SK-N-SH (cell line): ENCODE measurements at regions not wholly inside any gene's neighbourhood (a gene's known extent, or its start where the extent isn't known, plus 50 kb on each side); places are given as distances from the start of the nearest gene placed in this dataset.

Experiments used
- CTCF ChIA-PET: fragments of 300-600, 350-600 bp; formaldehyde crosslinking; extraction: SDS; loops from one replicate; lab custom pipeline; 2021; lab: Yijun Ruan, JAX
- POLR2A ChIA-PET: fragments of 350-600 bp; sonication (Branson Sonifier 250); formaldehyde crosslinking; extraction: SDS; loops from one replicate; lab custom pipeline; 2020; ENCODE audit warnings: antibody characterized with exemption, inconsistent platforms; lab: Yijun Ruan, JAX
- DNase-seq: peaks from one replicate; pipeline ENCODE4 v3.0.0; 2012
- H2AFZ ChIP-seq: fragments of 200-600 bp; sonication (generic); 2 replicates; pipeline ENCODE4 v1.8.1; 2016; ENCODE audit warnings: antibody characterized with exemption, mild to moderate bottlenecking, low read depth
- H3F3A ChIP-seq: fragments of 200-600 bp; sonication (generic); replicated peaks from 2 replicates; pipeline ENCODE3; 2016; ENCODE audit warnings: antibody characterized with exemption, mild to moderate bottlenecking; ENCODE audit not compliant: insufficient read depth
- H3K27ac ChIP-seq, 2 experiments: fragments of 200-500 bp in 1 of 2; fragments of 200-600 bp in 1 of 2; sonication (Bioruptor generic) in 1 of 2; sonication (generic), shearing (Covaris generic) in 1 of 2; 2 replicates each; pipeline versions ENCODE4 v1.5.1 to v1.6.1; 2014 to 2016; ENCODE audit warnings: low read depth in 2 of 2, inconsistent platforms in 1 of 2, low read length in 1 of 2, mild to moderate bottlenecking in 1 of 2, mixed read lengths in 1 of 2
- H3K27me3 ChIP-seq: fragments of 200-600 bp; sonication (generic), shearing (Covaris generic); 2 replicates; pipeline ENCODE4 v1.6.1; 2016; ENCODE audit warnings: mixed run types; ENCODE audit not compliant: insufficient read depth
- H3K36me3 ChIP-seq, 2 experiments: fragments of 200-500 bp in 1 of 2; fragments of 200-600 bp in 1 of 2; sonication (Bioruptor generic) in 1 of 2; sonication (generic) in 1 of 2; replicated peaks in 1 of 2; 2 replicates each; pipeline versions ENCODE3 to v1.5.1; 2014 to 2016; ENCODE audit warnings: low read length in 1 of 2, mild to moderate bottlenecking in 1 of 2; ENCODE audit not compliant: insufficient read depth in 2 of 2, control insufficient read depth in 1 of 2
- H3K4me1 ChIP-seq, 2 experiments: fragments of 200-500 bp in 1 of 2; fragments of 200-600 bp in 1 of 2; sonication (Bioruptor generic) in 1 of 2; sonication (generic), shearing (Covaris generic) in 1 of 2; 2 replicates each; pipeline versions ENCODE4 v1.5.1 to v1.6.1; 2014 to 2016; ENCODE audit warnings: low read depth in 1 of 2, low read length in 1 of 2, mixed run types in 1 of 2; ENCODE audit not compliant: insufficient read depth in 2 of 2, control insufficient read depth in 1 of 2
- H3K4me2 ChIP-seq: fragments of 200-600 bp; sonication (generic), shearing (Covaris generic); 2 replicates; pipeline ENCODE4 v1.6.1; 2017; ENCODE audit warnings: mixed run types
- H3K4me3 ChIP-seq, 2 experiments: fragments of 200-500 bp in 1 of 2; fragments of 200-600 bp in 1 of 2; sonication (Bioruptor generic) in 1 of 2; sonication (generic), shearing (Covaris generic) in 1 of 2; 2 replicates each; pipeline versions ENCODE4 v1.5.1 to v1.8.1; 2014 to 2016; ENCODE audit warnings: low read depth in 2 of 2, inconsistent platforms in 1 of 2, low read length in 1 of 2, mild to moderate bottlenecking in 1 of 2, mixed read lengths in 1 of 2, moderate library complexity in 1 of 2
- H3K79me2 ChIP-seq: fragments of 200-600 bp; sonication (generic); 2 replicates; pipeline ENCODE4 v1.8.1; 2017; ENCODE audit warnings: mild to moderate bottlenecking; ENCODE audit not compliant: insufficient read depth
- H3K9ac ChIP-seq: fragments of 200-600 bp; sonication (generic); 2 replicates; pipeline ENCODE4 v1.6.1; 2017; ENCODE audit warnings: mixed run types
- H3K9me2 ChIP-seq: fragments of 200-600 bp; sonication (generic); 2 replicates; pipeline ENCODE4 v1.6.1; 2017; ENCODE audit warnings: mixed run types
- H3K9me3 ChIP-seq: fragments of 200-600 bp; sonication (generic); 2 replicates; pipeline ENCODE4 v1.6.1; 2017; ENCODE audit warnings: mixed run types, mild to moderate bottlenecking, moderate library complexity
- H4K20me1 ChIP-seq: fragments of 200-600 bp; sonication (generic); 2 replicates; pipeline ENCODE4 v1.6.1; 2017; ENCODE audit warnings: mild to moderate bottlenecking, mixed run types; ENCODE audit not compliant: insufficient read depth
- CHD2 ChIP-seq: fragments of 150-350 bp; IDR thresholded peaks from 2 replicates; pipeline ENCODE4 v1.6.1; 2018; ENCODE audit warnings: low read length; ENCODE audit not compliant: partially characterized antibody
- CTCF ChIP-seq: fragments of 200-600 bp; sonication (generic); IDR thresholded peaks from 2 replicates; pipeline ENCODE4 v1.6.1; 2017; ENCODE audit warnings: antibody characterized with exemption, mild to moderate bottlenecking, moderate library complexity
- ELF1 ChIP-seq: IDR thresholded peaks from 2 replicates; pipeline ENCODE4 v1.4.0; 2012
- FOSL2 ChIP-seq: IDR thresholded peaks from 2 replicates; pipeline ENCODE4 v1.4.0; 2012; ENCODE audit warnings: low read depth, mild to moderate bottlenecking, moderate library complexity, borderline replicate concordance
- FOXJ3 ChIP-seq: sonication (generic); formaldehyde crosslinking; IDR thresholded peaks from 2 replicates; pipeline ENCODE4 v1.5.1; 2020; ENCODE audit warnings: mild to moderate bottlenecking, missing genetic modification reagents
- FOXM1 ChIP-seq: IDR thresholded peaks from 2 replicates; pipeline ENCODE4 v1.4.0; 2012; ENCODE audit warnings: low read depth, mild to moderate bottlenecking
- GABPA ChIP-seq: IDR thresholded peaks from 2 replicates; pipeline ENCODE4 v1.4.0; 2012; ENCODE audit warnings: low read depth, mild to moderate bottlenecking
- GATA2 ChIP-seq: sonication (generic); formaldehyde crosslinking; IDR thresholded peaks from 2 replicates; pipeline ENCODE4 v1.5.0; 2020; ENCODE audit warnings: mild to moderate bottlenecking, missing genetic modification reagents
- MAX ChIP-seq: IDR thresholded peaks from 2 replicates; pipeline ENCODE4 v1.4.0; 2012; ENCODE audit warnings: low read depth
- MXI1 ChIP-seq: IDR thresholded peaks from 2 replicates; pipeline ENCODE4 v1.6.1; 2012; ENCODE audit warnings: mild to moderate bottlenecking, low read depth, low read length, improper control_type of control experiment
- NRF1 ChIP-seq: IDR thresholded peaks from 2 replicates; pipeline ENCODE4 v1.6.1; 2012; ENCODE audit warnings: low read depth, mild to moderate bottlenecking, low read length
- POLR2AphosphoS5 ChIP-seq: IDR thresholded peaks from 2 replicates; pipeline ENCODE4 v1.6.1; 2012; ENCODE audit warnings: low read depth, low read length
- RAD21 ChIP-seq: IDR thresholded peaks from 2 replicates; pipeline ENCODE4 v1.6.1; 2012; ENCODE audit warnings: mild to moderate bottlenecking, low read length
- RCOR1 ChIP-seq: fragments of 150-350 bp; IDR thresholded peaks from 2 replicates; pipeline ENCODE4 v1.6.1; 2017; ENCODE audit warnings: antibody characterized with exemption, low read length
- REST ChIP-seq: IDR thresholded peaks from 2 replicates; pipeline ENCODE4 v1.6.1; 2012; ENCODE audit warnings: mild to moderate bottlenecking, low read depth, low read length, moderate library complexity
- RFX5 ChIP-seq: IDR thresholded peaks from 2 replicates; pipeline ENCODE4 v1.6.1; 2012; ENCODE audit warnings: mild to moderate bottlenecking, improper control_type of control experiment, low read length
- RXRA ChIP-seq: IDR thresholded peaks from 2 replicates; pipeline ENCODE4 v1.4.0; 2012; ENCODE audit warnings: low read depth, mild to moderate bottlenecking, borderline replicate concordance
- TEAD4 ChIP-seq: IDR thresholded peaks from 2 replicates; pipeline ENCODE4 v1.4.0; 2012; ENCODE audit warnings: mild to moderate bottlenecking, borderline replicate concordance; ENCODE audit not compliant: insufficient read depth
- WGBS: methylation state at CpG from one replicate; pipeline ENCODE4 v1.1.6; 2017; ENCODE audit warnings: low lambda C conversion rate; 5-methylcytosine and 5-hydroxymethylcytosine counted together
- TF ChIP-seq, protein P1 (sequence below): IDR thresholded peaks from 2 replicates; pipeline ENCODE4 v1.4.0; 2012; ENCODE audit warnings: low read depth, borderline replicate concordance
- TF ChIP-seq, protein P2 (sequence below): IDR thresholded peaks from 2 replicates; pipeline ENCODE4 v1.4.0; 2012; ENCODE audit warnings: low read depth, borderline replicate concordance

DNA sequence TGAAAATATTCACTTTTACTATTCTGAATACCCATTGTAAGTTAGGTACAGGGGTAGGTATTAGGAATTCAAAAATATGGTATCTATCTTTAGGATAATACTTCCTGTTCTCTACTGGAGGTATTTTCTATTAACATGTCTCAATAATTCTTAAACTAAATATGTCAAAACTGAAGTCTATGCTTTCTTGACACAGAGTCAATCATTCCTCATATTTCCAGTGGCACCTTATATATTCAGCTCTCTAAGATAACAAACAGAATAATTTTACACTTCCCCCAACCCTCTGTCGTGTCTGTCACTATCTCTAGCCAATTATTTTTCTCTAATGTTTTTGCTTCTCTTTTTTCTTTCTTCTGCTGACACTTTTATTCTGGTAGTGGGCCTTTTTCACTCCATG is 138.9 kb downstream of the TMEM26 start:
- 58% methylated on average over 1 of the region's 1 CpG for WGBS
- Histone ChIP-seq H4K20me1 (no peaks in the 10 kb centered on the region), H3K79me2 (no peaks in the 10 kb centered on the region), H3K27me3 (no peaks in the 10 kb centered on the region), H2AFZ (no peak overlapping the region)
- POLR2A ChIA-PET = no interaction called here
- DNase-seq = no peak
- no peak for TF ChIP-seq CHD2
- no peak for TF ChIP-seq FOXJ3
- no peak for TF ChIP-seq NRF1
- no peak for TF ChIP-seq GATA2
- TF ChIP-seq MXI1 = no peak
- no peak for TF ChIP-seq RFX5
- TF ChIP-seq, protein P1, sequence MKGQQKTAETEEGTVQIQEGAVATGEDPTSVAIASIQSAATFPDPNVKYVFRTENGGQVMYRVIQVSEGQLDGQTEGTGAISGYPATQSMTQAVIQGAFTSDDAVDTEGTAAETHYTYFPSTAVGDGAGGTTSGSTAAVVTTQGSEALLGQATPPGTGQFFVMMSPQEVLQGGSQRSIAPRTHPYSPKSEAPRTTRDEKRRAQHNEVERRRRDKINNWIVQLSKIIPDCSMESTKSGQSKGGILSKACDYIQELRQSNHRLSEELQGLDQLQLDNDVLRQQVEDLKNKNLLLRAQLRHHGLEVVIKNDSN = no peak
- no peak for TF ChIP-seq GABPA
- TF ChIP-seq ELF1 = no peak
- no peak for TF ChIP-seq RXRA
- TF ChIP-seq MAX = no peak
- no peak for TF ChIP-seq FOXM1
- no peak for TF ChIP-seq POLR2AphosphoS5
- no peak for TF ChIP-seq REST
- TF ChIP-seq TEAD4 = no peak
- TF ChIP-seq FOSL2 = no peak
- no peak for TF ChIP-seq CTCF
- TF ChIP-seq, protein P2, sequence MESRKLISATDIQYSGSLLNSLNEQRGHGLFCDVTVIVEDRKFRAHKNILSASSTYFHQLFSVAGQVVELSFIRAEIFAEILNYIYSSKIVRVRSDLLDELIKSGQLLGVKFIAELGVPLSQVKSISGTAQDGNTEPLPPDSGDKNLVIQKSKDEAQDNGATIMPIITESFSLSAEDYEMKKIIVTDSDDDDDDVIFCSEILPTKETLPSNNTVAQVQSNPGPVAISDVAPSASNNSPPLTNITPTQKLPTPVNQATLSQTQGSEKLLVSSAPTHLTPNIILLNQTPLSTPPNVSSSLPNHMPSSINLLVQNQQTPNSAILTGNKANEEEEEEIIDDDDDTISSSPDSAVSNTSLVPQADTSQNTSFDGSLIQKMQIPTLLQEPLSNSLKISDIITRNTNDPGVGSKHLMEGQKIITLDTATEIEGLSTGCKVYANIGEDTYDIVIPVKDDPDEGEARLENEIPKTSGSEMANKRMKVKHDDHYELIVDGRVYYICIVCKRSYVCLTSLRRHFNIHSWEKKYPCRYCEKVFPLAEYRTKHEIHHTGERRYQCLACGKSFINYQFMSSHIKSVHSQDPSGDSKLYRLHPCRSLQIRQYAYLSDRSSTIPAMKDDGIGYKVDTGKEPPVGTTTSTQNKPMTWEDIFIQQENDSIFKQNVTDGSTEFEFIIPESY = no peak
- TF ChIP-seq RAD21 = no peak
- TF ChIP-seq RCOR1 = no peak
- TF ChIP-seq, all 33 proteins: peak for 0
- no peak overlapping the region for H3K4me3 ChIP-seq
- H3K9me2 ChIP-seq = no peaks in the 10 kb centered on the region
- no peak overlapping the region for H3K9ac ChIP-seq
- H3K9me3 ChIP-seq = no peaks in the 10 kb centered on the region
- no peak overlapping the region for H3K4me2 ChIP-seq
- no peaks in the 10 kb centered on the region for H3F3A ChIP-seq
- no peaks in the 10 kb centered on the region for H3K36me3 ChIP-seq
- H3K4me1 ChIP-seq = peaks cover 4 to 14% of the 10 kb centered on the region in 2 experiments; a peak in 3 of 4 replicates
- H3K27ac ChIP-seq = peak overlapping the region in 1 of 2 experiments; percentile 62; a peak in 1 of 4 replicates
- CTCF ChIA-PET = interaction anchor here (1.4 kb wide), 1 partner anchor 13 kb away, joined by 5 read pairs; no protein-coding TSS in a partner anchor
